Neural cell (in vitro differentiated cells): ENCODE measurements at regions not wholly inside any gene's neighbourhood (a gene's known extent, or its start where the extent isn't known, plus 50 kb on each side); places are given as distances from the start of the nearest gene placed in this dataset.

Source experiments
- CTCF ChIP-seq: fragments of 450-650 bp; IDR thresholded peaks from 2 replicates; pipeline ENCODE4 v1.5.1; 2014; ENCODE audit warnings: antibody characterized with exemption, mild to moderate bottlenecking, moderate library complexity; ENCODE audit not compliant: poor library complexity, severe bottlenecking
- EP300 ChIP-seq: fragments of 450-650 bp; conservative IDR thresholded peaks from 2 replicates; pipeline ENCODE4 v1.6.1; 2014; ENCODE audit warnings: antibody characterized with exemption, mild to moderate bottlenecking, moderate library complexity; ENCODE audit not compliant: poor library complexity, severe bottlenecking
- EZH2 ChIP-seq: fragments of 200-600, 300-800 bp; shearing (Covaris generic), sonication (generic); IDR thresholded peaks from 2 replicates; pipeline ENCODE4 v1.6.1; 2014; ENCODE audit warnings: antibody characterized with exemption, low read length, borderline replicate concordance, mild to moderate bottlenecking; ENCODE audit not compliant: insufficient read depth, poor library complexity, severe bottlenecking
- MXI1 ChIP-seq: fragments of 450-650 bp; conservative IDR thresholded peaks from 2 replicates; pipeline ENCODE4 v1.6.1; 2014; ENCODE audit warnings: antibody characterized with exemption, mild to moderate bottlenecking; ENCODE audit not compliant: poor library complexity, severe bottlenecking
- POLR2AphosphoS5 ChIP-seq: IDR thresholded peaks from 2 replicates; pipeline ENCODE4 v1.6.1; 2012
- RAD21 ChIP-seq: fragments of 450-650 bp; conservative IDR thresholded peaks from 2 replicates; pipeline ENCODE4 v1.6.1; 2014; ENCODE audit warnings: antibody characterized with exemption, mild to moderate bottlenecking, moderate library complexity
- SMC3 ChIP-seq: fragments of 450-650 bp; conservative IDR thresholded peaks from 2 replicates; pipeline ENCODE4 v1.6.1; 2014; ENCODE audit warnings: antibody characterized with exemption, mild to moderate bottlenecking, moderate library complexity; ENCODE audit not compliant: poor library complexity

DNA sequence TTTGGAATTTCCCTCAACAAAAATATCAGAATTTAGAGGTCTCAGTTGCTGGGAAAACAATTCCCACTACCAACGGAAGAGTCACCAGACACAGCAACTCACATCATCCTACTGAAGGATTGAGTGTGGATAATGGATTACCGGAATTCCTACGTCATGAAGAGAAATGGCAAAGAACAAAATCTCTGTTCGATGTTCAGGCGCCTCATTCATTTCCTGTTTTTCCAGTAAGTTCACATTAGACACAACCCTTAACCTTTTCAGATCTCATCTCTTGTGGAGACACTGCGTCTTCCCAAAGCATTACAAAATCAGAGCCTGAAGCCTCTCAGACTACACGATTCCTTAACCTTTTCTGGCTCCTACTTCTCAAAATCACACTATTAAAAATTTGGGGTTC is 58.5 kb upstream of the CPEB2 start:
- TF ChIP-seq CTCF (no peak), POLR2AphosphoS5 (no peak), EZH2 (no peak), RAD21 (no peak), MXI1 (no peak), EP300 (no peak), SMC3 (no peak)
